ENCODE measurements at regions not wholly inside any gene's neighbourhood (a gene's known extent, or its start where the extent isn't known, plus 50 kb on each side); places are given as distances from the start of the nearest gene placed in this dataset.

DNA sequence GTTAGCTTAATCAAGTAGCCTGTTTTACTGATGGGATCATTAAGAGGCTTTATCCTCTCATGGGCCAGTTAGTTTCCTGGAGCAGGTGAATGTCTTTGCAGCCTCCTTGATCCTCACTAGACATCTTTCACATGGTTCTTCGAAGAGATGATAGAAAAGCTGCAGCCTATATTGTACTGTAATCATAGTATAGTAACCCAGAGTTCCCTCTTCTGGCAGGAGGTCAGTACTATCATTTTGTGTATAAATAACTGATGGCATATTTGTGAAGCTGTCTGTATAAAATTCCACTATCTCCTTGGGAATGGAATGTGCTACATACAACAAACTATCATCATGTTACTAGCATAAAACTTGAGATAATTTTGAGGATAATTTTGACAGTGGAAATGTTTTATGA lies 123.8 kb upstream of the PRPS1L1 start:
- TF ChIP-seq, protein P1, sequence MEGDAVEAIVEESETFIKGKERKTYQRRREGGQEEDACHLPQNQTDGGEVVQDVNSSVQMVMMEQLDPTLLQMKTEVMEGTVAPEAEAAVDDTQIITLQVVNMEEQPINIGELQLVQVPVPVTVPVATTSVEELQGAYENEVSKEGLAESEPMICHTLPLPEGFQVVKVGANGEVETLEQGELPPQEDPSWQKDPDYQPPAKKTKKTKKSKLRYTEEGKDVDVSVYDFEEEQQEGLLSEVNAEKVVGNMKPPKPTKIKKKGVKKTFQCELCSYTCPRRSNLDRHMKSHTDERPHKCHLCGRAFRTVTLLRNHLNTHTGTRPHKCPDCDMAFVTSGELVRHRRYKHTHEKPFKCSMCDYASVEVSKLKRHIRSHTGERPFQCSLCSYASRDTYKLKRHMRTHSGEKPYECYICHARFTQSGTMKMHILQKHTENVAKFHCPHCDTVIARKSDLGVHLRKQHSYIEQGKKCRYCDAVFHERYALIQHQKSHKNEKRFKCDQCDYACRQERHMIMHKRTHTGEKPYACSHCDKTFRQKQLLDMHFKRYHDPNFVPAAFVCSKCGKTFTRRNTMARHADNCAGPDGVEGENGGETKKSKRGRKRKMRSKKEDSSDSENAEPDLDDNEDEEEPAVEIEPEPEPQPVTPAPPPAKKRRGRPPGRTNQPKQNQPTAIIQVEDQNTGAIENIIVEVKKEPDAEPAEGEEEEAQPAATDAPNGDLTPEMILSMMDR (conservative IDR thresholded peaks at IDR 0.05; ENCODE audit: low read depth in 2 of 2), result 0 out of 4 replicates have a peak, but pooled peaks of 1 of the 2 experiments have one; percentile 14
- TF ChIP-seq EZH2 (IDR thresholded peaks at IDR 0.05; ENCODE audit: low read depth, unreplicated experiment) (no peak), JUNB (IDR thresholded peaks at IDR 0.05; ENCODE audit: unreplicated experiment) (no peak), POLR2AphosphoS5 (IDR thresholded peaks at IDR 0.05; ENCODE audit: low read depth) (no peak), NANOG (IDR thresholded peaks at IDR 0.05; ENCODE audit: borderline replicate concordance) (no peak), CREB1 (CRISPR knock-in tag; IDR thresholded peaks at IDR 0.05; ENCODE audit: low read depth) (no peak)
- TF ChIP-seq, protein P2, sequence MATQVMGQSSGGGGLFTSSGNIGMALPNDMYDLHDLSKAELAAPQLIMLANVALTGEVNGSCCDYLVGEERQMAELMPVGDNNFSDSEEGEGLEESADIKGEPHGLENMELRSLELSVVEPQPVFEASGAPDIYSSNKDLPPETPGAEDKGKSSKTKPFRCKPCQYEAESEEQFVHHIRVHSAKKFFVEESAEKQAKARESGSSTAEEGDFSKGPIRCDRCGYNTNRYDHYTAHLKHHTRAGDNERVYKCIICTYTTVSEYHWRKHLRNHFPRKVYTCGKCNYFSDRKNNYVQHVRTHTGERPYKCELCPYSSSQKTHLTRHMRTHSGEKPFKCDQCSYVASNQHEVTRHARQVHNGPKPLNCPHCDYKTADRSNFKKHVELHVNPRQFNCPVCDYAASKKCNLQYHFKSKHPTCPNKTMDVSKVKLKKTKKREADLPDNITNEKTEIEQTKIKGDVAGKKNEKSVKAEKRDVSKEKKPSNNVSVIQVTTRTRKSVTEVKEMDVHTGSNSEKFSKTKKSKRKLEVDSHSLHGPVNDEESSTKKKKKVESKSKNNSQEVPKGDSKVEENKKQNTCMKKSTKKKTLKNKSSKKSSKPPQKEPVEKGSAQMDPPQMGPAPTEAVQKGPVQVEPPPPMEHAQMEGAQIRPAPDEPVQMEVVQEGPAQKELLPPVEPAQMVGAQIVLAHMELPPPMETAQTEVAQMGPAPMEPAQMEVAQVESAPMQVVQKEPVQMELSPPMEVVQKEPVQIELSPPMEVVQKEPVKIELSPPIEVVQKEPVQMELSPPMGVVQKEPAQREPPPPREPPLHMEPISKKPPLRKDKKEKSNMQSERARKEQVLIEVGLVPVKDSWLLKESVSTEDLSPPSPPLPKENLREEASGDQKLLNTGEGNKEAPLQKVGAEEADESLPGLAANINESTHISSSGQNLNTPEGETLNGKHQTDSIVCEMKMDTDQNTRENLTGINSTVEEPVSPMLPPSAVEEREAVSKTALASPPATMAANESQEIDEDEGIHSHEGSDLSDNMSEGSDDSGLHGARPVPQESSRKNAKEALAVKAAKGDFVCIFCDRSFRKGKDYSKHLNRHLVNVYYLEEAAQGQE (IDR thresholded peaks at IDR 0.05; ENCODE audit: unreplicated experiment), result no peak

All from GM23338 (cell line).